GM12878 (cell line): ENCODE measurements at regions not wholly inside any gene's neighbourhood (a gene's known extent, or its start where the extent isn't known, plus 50 kb on each side); places are given as distances from the start of the nearest gene placed in this dataset.

Experiments used
- ATAC-seq: fragments of 200-7000 bp; cut with Tn5 transposase; 3 replicates; pipeline ENCODE4 v1.9.1; 2020; ENCODE audit warnings: mild to moderate bottlenecking, moderate library complexity
- BruUV-seq: library from RNA; stranded (reverse); fragments of 400-500 nt; replicated peaks from 2 replicates; lab custom pipeline; 2021; lab: Mats Ljungman, UMichigan
- CTCF ChIA-PET: fragments of 300-600 bp; sonication (Branson Sonifier 250); formaldehyde crosslinking; extraction: SDS; loops from one replicate; lab custom pipeline; 2021; ENCODE audit warnings: inconsistent platforms; lab: Yijun Ruan, JAX
- POLR2A ChIA-PET: fragments of 350-600 bp; formaldehyde crosslinking; extraction: SDS; loops from one replicate; lab custom pipeline; 2021; ENCODE audit warnings: inconsistent platforms; lab: Charles Lee
- RAD21 ChIA-PET: fragments of 300-600 bp; sonication (Branson Sonifier 250); formaldehyde crosslinking; loops from one replicate; lab custom pipeline; 2023; ENCODE audit warnings: antibody characterized with exemption; ENCODE audit not compliant: unreplicated experiment; lab: Charles Lee
- SMC1A ChIA-PET: fragments of 300-600 bp; sonication (Branson Sonifier 250); formaldehyde crosslinking; loops from one replicate; lab custom pipeline; 2023; ENCODE audit not compliant: unreplicated experiment, uncharacterized antibody; lab: Charles Lee
- DNase-seq: peaks from one replicate; pipeline ENCODE4 v3.0.0-alpha.2; 2011; ENCODE audit warnings: low read depth, low spot score
- FAIRE-seq: peaks from 3 replicates; lab custom pipeline; 2011; peaks lifted over from hg19 to GRCh38; lab: Jason Lieb, UNC
- H2AFZ ChIP-seq: 2 replicates; pipeline ENCODE4 v1.6.0; 2011; ENCODE audit warnings: low read depth, low read length, control low read depth; ENCODE audit not compliant: control insufficient read depth
- H3K27ac ChIP-seq: 2 replicates; pipeline ENCODE4 v1.5.1; 2011; ENCODE audit warnings: control low read depth; ENCODE audit not compliant: control insufficient read depth, insufficient read depth
- H3K27me3 ChIP-seq, 2 experiments: replicated peaks in 1 of 2; 2 replicates each; pipeline versions ENCODE4 v1.6.0 to v1.6.1; 2011; ENCODE audit warnings: low read length in 1 of 2; ENCODE audit not compliant: control insufficient read depth in 2 of 2, insufficient read depth in 2 of 2
- H3K36me3 ChIP-seq, 2 experiments: 2 replicates each; pipeline ENCODE4 v1.5.1; 2011; ENCODE audit warnings: low read length in 1 of 2; ENCODE audit not compliant: control insufficient read depth in 2 of 2, insufficient read depth in 2 of 2
- H3K4me1 ChIP-seq: 2 replicates; pipeline ENCODE4 v1.6.1; 2011; ENCODE audit warnings: mild to moderate bottlenecking, low read length, moderate library complexity, mixed read lengths; ENCODE audit not compliant: control insufficient read depth, insufficient read depth
- H3K4me2 ChIP-seq: 2 replicates; pipeline ENCODE4 v1.6.0; 2011; ENCODE audit warnings: control low read depth; ENCODE audit not compliant: control insufficient read depth, insufficient read depth
- H3K4me3 ChIP-seq: fragments of 200-600 bp; sonication (generic); 2 replicates; pipeline ENCODE4 v1.5.1; 2016
- H3K79me2 ChIP-seq: 2 replicates; pipeline ENCODE4 v1.6.0; 2011; ENCODE audit warnings: low read length; ENCODE audit not compliant: control insufficient read depth, insufficient read depth
- H3K9ac ChIP-seq: 2 replicates; pipeline ENCODE4 v1.8.0; 2011; ENCODE audit warnings: low read length, control low read depth, mixed read lengths; ENCODE audit not compliant: control insufficient read depth, insufficient read depth
- H3K9me3 ChIP-seq: replicated peaks from 3 replicates; pipeline ENCODE4 v1.5.1; 2011; ENCODE audit warnings: mild to moderate bottlenecking, low read length; ENCODE audit not compliant: control insufficient read depth, insufficient read depth
- H4K20me1 ChIP-seq: 2 replicates; pipeline ENCODE4 v1.6.0; 2011; ENCODE audit not compliant: control insufficient read depth, insufficient read depth
- ASH2L ChIP-seq: fragments of 300-600, 200-600 bp; sonication (generic); IDR thresholded peaks from 2 replicates; pipeline ENCODE4 v1.6.1; 2017; ENCODE audit warnings: low read depth, mild to moderate bottlenecking, borderline replicate concordance
- ATF7 ChIP-seq: fragments of 450-650 bp; IDR thresholded peaks from 2 replicates; pipeline ENCODE4 v1.6.1; 2016; ENCODE audit warnings: low read depth, mild to moderate bottlenecking
- BMI1 ChIP-seq: fragments of 450-650 bp; IDR thresholded peaks from 2 replicates; pipeline ENCODE4 v1.6.1; 2016; ENCODE audit warnings: mild to moderate bottlenecking, moderate library complexity, borderline replicate concordance
- GABPA ChIP-seq: IDR thresholded peaks from 2 replicates; pipeline ENCODE4 v1.6.1; 2014; ENCODE audit warnings: antibody characterized with exemption, low read depth, mild to moderate bottlenecking, inconsistent platforms
- HDAC6 ChIP-seq: fragments of 200-600 bp; sonication (generic); IDR thresholded peaks from one replicate; pipeline ENCODE4 v1.8.0; 2017; ENCODE audit warnings: antibody characterized with exemption; ENCODE audit not compliant: unreplicated experiment
- IKZF2 ChIP-seq, 2 experiments: fragments of 450-650 bp; IDR thresholded peaks; 2 replicates each; pipeline ENCODE4 v1.6.1; 2017; ENCODE audit warnings: mild to moderate bottlenecking in 2 of 2, moderate library complexity in 2 of 2
- MYB ChIP-seq: fragments of 150-350 bp; IDR thresholded peaks from 2 replicates; pipeline ENCODE4 v1.6.1; 2014; ENCODE audit warnings: mild to moderate bottlenecking, low read depth, low read length, borderline replicate concordance
- NBN ChIP-seq: fragments of 450-650 bp; IDR thresholded peaks from 2 replicates; pipeline ENCODE4 v1.6.1; 2016
- NFIC ChIP-seq: IDR thresholded peaks from 2 replicates; pipeline ENCODE4 v1.6.1; 2012; ENCODE audit warnings: low read depth, mild to moderate bottlenecking, inconsistent platforms, low read length, moderate library complexity
- NFXL1 ChIP-seq: fragments of 450-650 bp; IDR thresholded peaks from 2 replicates; pipeline ENCODE4 v1.6.1; 2017; ENCODE audit warnings: antibody characterized with exemption, mild to moderate bottlenecking, borderline replicate concordance
- NFYB ChIP-seq: IDR thresholded peaks from 2 replicates; pipeline ENCODE4 v1.6.1; 2011; ENCODE audit warnings: low read depth, mild to moderate bottlenecking, low read length, improper control_type of control experiment, moderate library complexity; ENCODE audit not compliant: insufficient read depth
- NR2F1 ChIP-seq: fragments of 450-650 bp; conservative IDR thresholded peaks from 2 replicates; pipeline ENCODE4 v1.6.1; 2017; ENCODE audit warnings: mild to moderate bottlenecking
- PAX8 ChIP-seq: fragments of 450-650 bp; IDR thresholded peaks from 2 replicates; pipeline ENCODE4 v1.6.1; 2017; ENCODE audit warnings: mild to moderate bottlenecking, moderate library complexity
- PKNOX1 ChIP-seq: fragments of 450-650 bp; IDR thresholded peaks from 2 replicates; pipeline ENCODE4 v1.6.1; 2016; ENCODE audit warnings: mild to moderate bottlenecking
- RBBP5 ChIP-seq: fragments of 200-600 bp; sonication (generic); conservative IDR thresholded peaks from 2 replicates; pipeline ENCODE4 v1.6.1; 2016
- SIN3A ChIP-seq: IDR thresholded peaks from 2 replicates; pipeline ENCODE4 v1.6.1; 2012; ENCODE audit warnings: low read depth, low read length, improper control_type of control experiment
- SIX5 ChIP-seq: IDR thresholded peaks from 2 replicates; pipeline ENCODE4 v1.6.1; 2011; ENCODE audit warnings: mild to moderate bottlenecking, low read depth, low read length, moderate library complexity; ENCODE audit not compliant: severe bottlenecking
- SPI1 ChIP-seq: IDR thresholded peaks from 2 replicates; pipeline ENCODE4 v1.6.1; 2011; ENCODE audit warnings: low read depth, mild to moderate bottlenecking, low read length, moderate library complexity, borderline replicate concordance; ENCODE audit not compliant: insufficient read depth
- TCF3 ChIP-seq: IDR thresholded peaks from 2 replicates; pipeline ENCODE4 v1.6.1; 2012; ENCODE audit warnings: low read depth, mild to moderate bottlenecking, low read length, borderline replicate concordance; ENCODE audit not compliant: insufficient read depth
- ZNF592 ChIP-seq: fragments of 450-650 bp; IDR thresholded peaks from 2 replicates; pipeline ENCODE4 v1.6.1; 2017; ENCODE audit warnings: mild to moderate bottlenecking, moderate library complexity
- WGBS: methylation state at CpG from one replicate; pipeline ENCODE4 v1.1.6; 2016; ENCODE audit warnings: low lambda C conversion rate; ENCODE audit not compliant: insufficient replicate concordance, insufficient coverage; ENCODE audit errors: missing lambda C conversion rate; 5-methylcytosine and 5-hydroxymethylcytosine counted together
- in situ Hi-C: fragments of 300-500 bp; cut with MboI; formaldehyde crosslinking; loops from 9 replicates; pipeline ENCODE4 v1.14.3; 2018; ENCODE audit warnings: mixed read lengths
- intact Hi-C: fragments of 100-400 bp; cut with micrococcal nuclease; formaldehyde crosslinking; loops from one replicate; pipeline ENCODE4 v1.14.2; 2022; ENCODE audit not compliant: unreplicated experiment

GRCh38 chr12:91533366-91533765, 350.7 kb upstream of the DCN start:
- no peak for ATAC-seq
- CTCF ChIA-PET, result interaction anchor here (0.7 kb wide), 1 partner anchor 10 kb away, joined by 3 read pairs; no protein-coding TSS in a partner anchor
- no peak for FAIRE-seq
- 0% methylated on average over 1 of the region's 1 CpG for WGBS
- H3K4me3 ChIP-seq, result no peak overlapping the region
- no peaks in the 10 kb centered on the region for H3K36me3 ChIP-seq
- RAD21 ChIA-PET, result no interaction called here
- SMC1A ChIA-PET, result interaction anchor here (0.6 kb wide), 1 partner anchor 1529 kb away, joined by 3 read pairs; no protein-coding TSS in a partner anchor
- H4K20me1 ChIP-seq, result no peaks in the 10 kb centered on the region
- no peaks in the 10 kb centered on the region for H3K4me1 ChIP-seq
- POLR2A ChIA-PET, result no interaction called here
- H3K9ac ChIP-seq, result no peak overlapping the region
- TF ChIP-seq NFYB (no peak), BMI1 (no peak), PKNOX1 (no peak), SIN3A (no peak), ASH2L (no peak), GABPA (no peak), MYB (no peak), SPI1 (no peak), NFIC (no peak), ATF7 (no peak), ZNF592 (no peak), SIX5 (no peak), PAX8 (no peak), NBN (no peak), TCF3 (no peak), NFXL1 (no peak), RBBP5 (no peak), NR2F1 (no peak), IKZF2 (IDR thresholded peaks at IDR 0.05) (no peak), HDAC6 (no peak)
- H3K4me2 ChIP-seq, result no peak overlapping the region
- no peaks in the 10 kb centered on the region for H3K27me3 ChIP-seq
- BruUV-seq, result no TSS peak
- H3K79me2 ChIP-seq, result no peaks in the 10 kb centered on the region
- no peak overlapping the region for H2AFZ ChIP-seq
- H3K27ac ChIP-seq, result no peak overlapping the region
- DNase-seq, result no peak
- H3K9me3 ChIP-seq, result no peaks in the 10 kb centered on the region
- intact Hi-C loops, result no loop called here
- in situ Hi-C loops, result no loop called here
